PFSK-1 (cell line): ENCODE measurements at regions not wholly inside any gene's neighbourhood (a gene's known extent, or its start where the extent isn't known, plus 50 kb on each side); places are given as distances from the start of the nearest gene placed in this dataset.

Experiments used
- FOXP2 ChIP-seq: optimal IDR thresholded peaks from 2 replicates; pipeline ENCODE3; 2011; ENCODE audit warnings: borderline replicate concordance, control low read depth, inconsistent platforms; ENCODE audit not compliant: insufficient read depth; ENCODE audit errors: extremely low read length, extremely low read depth
- POLR2AphosphoS5 ChIP-seq: IDR thresholded peaks from 2 replicates; pipeline ENCODE4 v1.6.1; 2012; ENCODE audit warnings: low read depth, mild to moderate bottlenecking, control low read depth, low read length, moderate library complexity
- REST ChIP-seq, 2 experiments: IDR thresholded peaks; 2 replicates each; pipeline versions ENCODE4 v1.6.1 to v1.8.0; 2011 to 2012; ENCODE audit warnings: low read depth in 2 of 2, low read length in 2 of 2, control low read depth in 1 of 2, inconsistent platforms in 1 of 2, mild to moderate bottlenecking in 1 of 2, moderate library complexity in 1 of 2; ENCODE audit not compliant: insufficient read depth in 1 of 2
- SIN3A ChIP-seq: IDR thresholded peaks from 2 replicates; pipeline ENCODE4 v1.6.1; 2012; ENCODE audit warnings: mild to moderate bottlenecking, low read length, moderate library complexity, borderline replicate concordance; ENCODE audit not compliant: insufficient read depth
- TAF1 ChIP-seq: IDR thresholded peaks from 2 replicates; pipeline ENCODE4 v1.6.1; 2012; ENCODE audit warnings: low read length, control low read depth, borderline replicate concordance; ENCODE audit not compliant: insufficient read depth

- TF ChIP-seq FOXP2 (no peak), REST (IDR thresholded peaks at IDR 0.05; ENCODE audit: insufficient read depth in 1 of 2, low read depth in 2 of 2, low read length in 2 of 2) (no peak), SIN3A (no peak), POLR2AphosphoS5 (no peak), TAF1 (no peak)
Observed at GRCh38 chr12:60112763-60113162, 516.9 kb downstream of the SLC16A7 start.

- TF ChIP-seq TAF1: no peak
- TF ChIP-seq POLR2AphosphoS5: no peak
- TF ChIP-seq SIN3A: no peak
- TF ChIP-seq REST (IDR thresholded peaks at IDR 0.05; ENCODE audit: insufficient read depth in 1 of 2, low read depth in 2 of 2, low read length in 2 of 2): no peak
- no peak for TF ChIP-seq FOXP2
Observed at GRCh38 chr12:60114169-60114568, 518.3 kb downstream of the SLC16A7 start.

GRCh38 chr12:60119327-60119726 is 523.5 kb downstream of the SLC16A7 start:
- TF ChIP-seq TAF1 (no peak), REST (IDR thresholded peaks at IDR 0.05; ENCODE audit: insufficient read depth in 1 of 2, low read depth in 2 of 2, low read length in 2 of 2) (no peak), POLR2AphosphoS5 (no peak), FOXP2 (no peak), SIN3A (no peak)

- TF ChIP-seq FOXP2: no peak
- TF ChIP-seq REST (IDR thresholded peaks at IDR 0.05; ENCODE audit: insufficient read depth in 1 of 2, low read depth in 2 of 2, low read length in 2 of 2): no peak
- TF ChIP-seq POLR2AphosphoS5: no peak
- no peak for TF ChIP-seq TAF1
- no peak for TF ChIP-seq SIN3A
Observed at GRCh38 chr12:60120199-60120598, 524.4 kb downstream of the SLC16A7 start.

GRCh38 chr12:60123557-60123956 is 527.7 kb downstream of the SLC16A7 start:
- TF ChIP-seq FOXP2 (no peak), POLR2AphosphoS5 (no peak), SIN3A (no peak), REST (IDR thresholded peaks at IDR 0.05; ENCODE audit: insufficient read depth in 1 of 2, low read depth in 2 of 2, low read length in 2 of 2) (no peak), TAF1 (no peak)
